Transverse colon (tissue), 4 donors: ENCODE measurements at regions not wholly inside any gene's neighbourhood (a gene's known extent, or its start where the extent isn't known, plus 50 kb on each side); places are given as distances from the start of the nearest gene placed in this dataset.

Experiments
- DNase-seq: peaks from one replicate; pipeline ENCODE4 v3.0.0-alpha.2; 2019
- H3K27ac ChIP-seq, 4 donors: fragments of 200-600 bp; sonication (generic); 2 replicates each; pipeline ENCODE4 v1.5.1; 2016 to 2018; ENCODE audit warnings: inconsistent platforms in 4 of 4
- H3K27me3 ChIP-seq: fragments of 200-600 bp; sonication (generic); 2 replicates; pipeline ENCODE4 v1.5.1; 2017; ENCODE audit warnings: inconsistent platforms
- H3K36me3 ChIP-seq, 4 donors: fragments of 200-600 bp; sonication (generic); 2 replicates each; pipeline ENCODE4 v1.5.1; 2017 to 2019; ENCODE audit warnings: inconsistent platforms in 4 of 4
- H3K4me1 ChIP-seq, 4 donors: fragments of 200-600 bp; sonication (generic); 2 replicates each; pipeline ENCODE4 v1.5.1; 2017 to 2020; ENCODE audit warnings: inconsistent platforms in 4 of 4
- H3K4me3 ChIP-seq, 4 donors: fragments of 200-600 bp; sonication (generic); 1 replicate in 1 of 4; 2 replicates in 3 of 4; pipeline versions ENCODE4 v1.5.1 to v1.6.1; 2017 to 2019; ENCODE audit warnings: inconsistent platforms in 4 of 4
- H3K9me3 ChIP-seq, 2 donors: fragments of 200-600 bp; sonication (generic); 2 replicates each; pipeline ENCODE4 v1.5.1; 2017 to 2019; ENCODE audit warnings: inconsistent platforms in 2 of 2
- CTCF ChIP-seq, 5 experiments: fragments of 200-600 bp in 3 of 5; fragments of 450-650 bp in 2 of 5; sonication (generic) in 3 of 5; IDR thresholded peaks; 1 replicate in 2 of 5; 2 replicates in 3 of 5; pipeline ENCODE4 v1.5.1; 2016 to 2017; ENCODE audit warnings: antibody characterized with exemption in 5 of 5, inconsistent platforms in 3 of 5, mild to moderate bottlenecking in 2 of 5, moderate library complexity in 1 of 5
- EP300 ChIP-seq: sonication (generic); formaldehyde crosslinking; IDR thresholded peaks from one replicate; pipeline ENCODE4 v1.6.1; 2017; ENCODE audit warnings: antibody characterized with exemption, low read depth
- POLR2A ChIP-seq: fragments of 450-650 bp; IDR thresholded peaks from one replicate; pipeline ENCODE4 v1.6.1; 2016; ENCODE audit warnings: antibody characterized with exemption, mild to moderate bottlenecking, moderate library complexity
- POLR2AphosphoS5 ChIP-seq, 3 donors: sonication (generic); formaldehyde crosslinking; IDR thresholded peaks; one replicate each; pipeline ENCODE4 v1.6.1; 2016; ENCODE audit warnings: antibody characterized with exemption in 3 of 3
- WGBS, 2 donors: methylation state at CpG; one replicate each; pipeline ENCODE4 v1.1.5; 2018; ENCODE audit warnings: low coverage in 1 of 2; 5-methylcytosine and 5-hydroxymethylcytosine counted together
- in situ Hi-C, 4 donors: fragments of 200-750 bp; cut with MboI; loops; one replicate each; pipeline versions ENCODE4 v1.15.0 to v1.15.1; 2017; ENCODE audit warnings: low sequenced_read_pairs in 3 of 4, low pct_ligation_motif_present in 1 of 4, low pct_unique_long_range_greater_than_20kb in 1 of 4
- intact Hi-C: fragments of 100-400 bp; cut with DNase I; formaldehyde crosslinking; loops from one replicate; pipeline ENCODE4 v1.15.1; 2023; ENCODE audit warnings: low total_unique reads

- no peaks in the 10 kb centered on the region for H3K27me3 ChIP-seq
- no peak overlapping the region for H3K4me3 ChIP-seq
- no peak for DNase-seq
- 42 to 51% methylated on average over 2 of the region's 2 CpGs for WGBS, 2 donors
- in situ Hi-C loops, result loop anchor here (10.0 to 25.0 kb wide), 3 partner anchors 237 to 287 kb away; no protein-coding TSS in a partner anchor
- H3K36me3 ChIP-seq, result no peaks in the 10 kb centered on the region
- no peaks in the 10 kb centered on the region for H3K4me1 ChIP-seq
- intact Hi-C loops, result loop anchor here (10.0 kb wide), 1 partner anchor 237 kb away; no protein-coding TSS in a partner anchor
- H3K9me3 ChIP-seq, result no peaks in the 10 kb centered on the region
- no peak for TF ChIP-seq POLR2A
- TF ChIP-seq CTCF (IDR thresholded peaks at IDR 0.05), result no peak
- no peak for TF ChIP-seq EP300
- TF ChIP-seq POLR2AphosphoS5 (IDR thresholded peaks at IDR 0.05), result no peak
- no peak overlapping the region for H3K27ac ChIP-seq
These were observed 343.8 kb upstream of the ANO3 start for GRCh38 chr11:25988178-25988577.

- TF ChIP-seq POLR2A (no peak), POLR2AphosphoS5 (IDR thresholded peaks at IDR 0.05) (no peak), CTCF (IDR thresholded peaks at IDR 0.05) (no peak), EP300 (no peak)
- intact Hi-C loops (no loop called here), in situ Hi-C loops (loop anchor here in 2 of 4 donors (25.0 kb wide), 1 partner anchor 272 kb away; no protein-coding TSS in a partner anchor)
- Histone ChIP-seq H3K27me3 (no peaks in the 10 kb centered on the region), H3K27ac (no peak overlapping the region), H3K4me3 (no peak overlapping the region), H3K36me3 (no peaks in the 10 kb centered on the region), H3K4me1 (no peaks in the 10 kb centered on the region), H3K9me3 (no peaks in the 10 kb centered on the region)
- DNase-seq, result no peak
- 51 to 56% methylated on average over 3 of the region's 3 CpGs for WGBS, 2 donors
These were observed 341.5 kb upstream of the ANO3 start for GRCh38 chr11:25990406-25990805.

- in situ Hi-C loops, result loop anchor here in 2 of 4 donors (25.0 kb wide), 1 partner anchor 271 kb away; no protein-coding TSS in a partner anchor
- no peaks in the 10 kb centered on the region for H3K9me3 ChIP-seq
- H3K27ac ChIP-seq, result no peak overlapping the region
- no peaks in the 10 kb centered on the region for H3K4me1 ChIP-seq
- no peak for DNase-seq
- H3K27me3 ChIP-seq, result no peaks in the 10 kb centered on the region
- 51 to 61% methylated on average over 2 of the region's 2 CpGs for WGBS, 2 donors
- TF ChIP-seq EP300, result no peak
- no peak for TF ChIP-seq CTCF (IDR thresholded peaks at IDR 0.05)
- TF ChIP-seq POLR2AphosphoS5 (IDR thresholded peaks at IDR 0.05), result no peak
- no peak for TF ChIP-seq POLR2A
- no peaks in the 10 kb centered on the region for H3K36me3 ChIP-seq
- intact Hi-C loops, result no loop called here
- no peak overlapping the region for H3K4me3 ChIP-seq
These were observed 340.5 kb upstream of the ANO3 start for GRCh38 chr11:25991476-25991875.

GRCh38 chr11:25992294-25992693 lies 339.6 kb upstream of the ANO3 start:
- H3K9me3 ChIP-seq, result no peaks in the 10 kb centered on the region
- TF ChIP-seq POLR2A (no peak), POLR2AphosphoS5 (IDR thresholded peaks at IDR 0.05) (no peak), EP300 (no peak), CTCF (IDR thresholded peaks at IDR 0.05) (no peak)
- intact Hi-C loops (no loop called here), in situ Hi-C loops (loop anchor here in 2 of 4 donors (25.0 kb wide), 1 partner anchor 270 kb away; no protein-coding TSS in a partner anchor)
- H3K36me3 ChIP-seq, result no peaks in the 10 kb centered on the region
- no peaks in the 10 kb centered on the region for H3K27me3 ChIP-seq
- no peak overlapping the region for H3K27ac ChIP-seq
- WGBS, 2 donors, result 50 to 56% methylated on average over 2 to 3 of the region's 3 CpGs
- H3K4me3 ChIP-seq, result no peak overlapping the region
- no peak for DNase-seq
- no peaks in the 10 kb centered on the region for H3K4me1 ChIP-seq
